ENCODE measurements at regions not wholly inside any gene's neighbourhood (a gene's known extent, or its start where the extent isn't known, plus 50 kb on each side); places are given as distances from the start of the nearest gene placed in this dataset.
"Not testable (repeated sequence)": the region's sequence is repeated elsewhere in the genome, so short reads cannot be mapped to it uniquely, and the experiment has no call there.

DNA sequence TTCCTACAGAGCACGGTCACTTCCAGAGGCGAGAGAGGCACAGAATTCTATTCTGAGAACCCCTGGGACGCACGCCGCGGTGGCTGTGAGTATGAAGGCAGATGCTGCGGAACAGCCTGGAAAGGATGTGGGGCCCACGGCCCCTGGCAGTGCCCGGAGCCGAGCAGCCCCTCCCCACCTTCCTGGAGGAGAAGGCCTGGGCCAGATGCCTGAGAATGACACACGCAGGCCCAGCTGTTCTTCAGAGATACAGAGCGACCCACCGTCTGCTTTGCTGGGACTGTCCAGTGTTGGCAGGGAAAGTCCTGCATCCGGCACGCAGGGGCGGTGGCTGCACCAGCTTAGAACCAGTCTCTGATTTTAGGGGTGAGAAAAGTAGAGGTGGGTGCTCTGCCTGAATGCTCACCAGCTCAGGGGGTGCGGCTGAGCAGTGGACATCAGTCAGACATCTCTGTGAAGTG lies 116.7 kb upstream of the LPCAT1 start:
- ChIA-PET POLR2A (no interaction called here), CTCF (no interaction called here)
- no peak for DNase-seq (ENCODE audit: extremely low spot score)
- TF ChIP-seq ELF4 (IDR thresholded peaks at IDR 0.05) (no peak), FOXK2 (IDR thresholded peaks at IDR 0.05) (no peak), L3MBTL2 (conservative IDR thresholded peaks at IDR 0.05) (no peak)

DNA sequence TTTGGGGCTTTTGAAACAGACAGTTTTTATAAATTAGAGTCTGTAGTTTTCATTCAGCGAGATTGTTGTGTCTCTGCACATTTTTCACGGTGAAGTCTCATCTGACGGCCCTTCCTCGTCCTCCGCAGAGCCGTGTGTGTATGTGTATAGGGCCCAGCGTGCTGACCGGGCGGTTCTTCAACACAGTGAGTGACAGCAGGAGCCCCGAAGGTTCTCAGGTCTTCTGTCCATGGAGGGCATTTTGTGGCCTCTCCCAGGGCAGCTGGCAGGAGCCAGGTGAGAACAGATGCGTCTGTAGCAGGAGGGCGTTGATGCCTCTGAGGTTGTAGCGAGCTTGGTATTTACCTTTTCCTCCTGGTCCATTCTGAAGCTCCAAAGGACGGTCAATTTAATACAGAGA lies 116.0 kb upstream of the LPCAT1 start:
- CTCF ChIA-PET, result no interaction called here
- POLR2A ChIA-PET, result no interaction called here
- TF ChIP-seq TARDBP (IDR thresholded peaks at IDR 0.05), result no peak
- no peak for TF ChIP-seq NFRKB (IDR thresholded peaks at IDR 0.05)
- TF ChIP-seq HDGF (IDR thresholded peaks at IDR 0.05; ENCODE audit: borderline replicate concordance), result no peak
- no peak for TF ChIP-seq FOXM1 (IDR thresholded peaks at IDR 0.05; ENCODE audit: borderline replicate concordance)
- no peak for TF ChIP-seq ZNF384 (IDR thresholded peaks at IDR 0.05)
- TF ChIP-seq FOXA1 (IDR thresholded peaks at IDR 0.05), result no peak
- TF ChIP-seq ARNT (IDR thresholded peaks at IDR 0.05), result no peak
- DNase-seq (ENCODE audit: extremely low spot score), result no peak

DNA sequence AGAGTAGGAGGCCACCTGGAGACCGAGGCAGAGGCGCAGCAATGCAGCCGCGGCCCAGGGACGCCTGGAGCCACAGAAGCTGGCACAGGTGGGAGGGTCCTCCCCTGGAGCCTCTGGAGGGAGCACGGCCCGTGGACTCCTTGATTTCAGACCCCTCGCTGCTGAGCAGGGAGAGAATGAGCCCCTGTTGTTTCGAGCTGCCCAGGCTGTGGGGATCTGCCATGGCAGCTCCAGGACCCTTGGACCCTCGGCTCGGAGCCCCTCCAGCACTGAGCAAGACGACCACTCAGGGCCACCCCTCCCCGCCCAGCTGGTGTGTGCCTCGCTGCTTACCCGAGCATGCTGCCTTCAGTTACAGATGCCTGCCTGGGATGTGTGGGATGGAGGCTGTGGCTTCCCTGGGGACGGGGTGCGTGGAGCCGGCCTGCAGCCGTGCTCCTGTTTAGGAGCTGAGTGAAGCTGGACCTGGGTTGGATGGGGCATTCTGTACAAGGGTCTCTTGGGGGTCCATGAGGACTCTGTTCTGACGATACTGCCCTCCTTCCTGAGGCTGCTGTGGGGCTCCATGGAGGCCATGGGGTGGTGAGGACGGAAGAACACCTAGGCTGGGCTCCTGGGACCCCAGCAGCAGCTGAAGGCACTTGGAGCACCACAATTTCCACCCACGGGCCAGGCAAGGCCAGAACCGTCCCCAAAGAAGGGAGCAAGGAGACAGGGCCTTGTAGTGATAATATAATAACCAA lies 115.1 kb upstream of the LPCAT1 start:
- ChIA-PET POLR2A (no interaction called here), CTCF (interaction anchor here (0.6 kb wide), 1 partner anchor 159 kb away, joined by 3 read pairs; no protein-coding TSS in a partner anchor)
- DNase-seq (ENCODE audit: extremely low spot score), result no peak
- no peak for TF ChIP-seq SUZ12 (IDR thresholded peaks at IDR 0.05)
- no peak for TF ChIP-seq CTBP1 (IDR thresholded peaks at IDR 0.05; ENCODE audit: borderline replicate concordance)
- TF ChIP-seq ELF4 (IDR thresholded peaks at IDR 0.05), result no peak

- DNase-seq (ENCODE audit: extremely low spot score), result no peak
- TF ChIP-seq BHLHE40 (IDR thresholded peaks at IDR 0.05; ENCODE audit: borderline replicate concordance) (no peak), NFRKB (IDR thresholded peaks at IDR 0.05) (no peak), TARDBP (IDR thresholded peaks at IDR 0.05) (no peak), FOXM1 (IDR thresholded peaks at IDR 0.05; ENCODE audit: borderline replicate concordance) (no peak), ARNT (IDR thresholded peaks at IDR 0.05) (no peak), L3MBTL2 (conservative IDR thresholded peaks at IDR 0.05) (no peak), FOXK2 (IDR thresholded peaks at IDR 0.05) (no peak), FOXA1 (IDR thresholded peaks at IDR 0.05) (no peak), LEF1 (IDR thresholded peaks at IDR 0.05; ENCODE audit: borderline replicate concordance) (no peak), CTBP1 (IDR thresholded peaks at IDR 0.05; ENCODE audit: borderline replicate concordance) (no peak), ELF4 (IDR thresholded peaks at IDR 0.05) (no peak), SUZ12 (IDR thresholded peaks at IDR 0.05) (no peak), SP1 (IDR thresholded peaks at IDR 0.05) (no peak), ZNF384 (IDR thresholded peaks at IDR 0.05) (no peak), PKNOX1 (IDR thresholded peaks at IDR 0.05) (no peak), HDGF (IDR thresholded peaks at IDR 0.05; ENCODE audit: borderline replicate concordance) (no peak)
- ChIA-PET POLR2A (no interaction called here), CTCF (interaction anchor here (0.6 kb wide), 1 partner anchor 158 kb away, joined by 3 read pairs; no protein-coding TSS in a partner anchor)
Observed at GRCh38 chr5:1637639-1638481, 114.1 kb upstream of the LPCAT1 start.

GRCh38 chr5:1636981-1637638 lies 113.3 kb upstream of the LPCAT1 start:
- DNase-seq (ENCODE audit: extremely low spot score), result no peak
- POLR2A ChIA-PET, result no interaction called here
- TF ChIP-seq LEF1 (IDR thresholded peaks at IDR 0.05; ENCODE audit: borderline replicate concordance) (no peak), SUZ12 (IDR thresholded peaks at IDR 0.05) (no peak), L3MBTL2 (conservative IDR thresholded peaks at IDR 0.05) (no peak), ELF4 (IDR thresholded peaks at IDR 0.05) (no peak), ZNF384 (IDR thresholded peaks at IDR 0.05) (no peak), FOXM1 (IDR thresholded peaks at IDR 0.05; ENCODE audit: borderline replicate concordance) (no peak)
- CTCF ChIA-PET, result no interaction called here

DNA sequence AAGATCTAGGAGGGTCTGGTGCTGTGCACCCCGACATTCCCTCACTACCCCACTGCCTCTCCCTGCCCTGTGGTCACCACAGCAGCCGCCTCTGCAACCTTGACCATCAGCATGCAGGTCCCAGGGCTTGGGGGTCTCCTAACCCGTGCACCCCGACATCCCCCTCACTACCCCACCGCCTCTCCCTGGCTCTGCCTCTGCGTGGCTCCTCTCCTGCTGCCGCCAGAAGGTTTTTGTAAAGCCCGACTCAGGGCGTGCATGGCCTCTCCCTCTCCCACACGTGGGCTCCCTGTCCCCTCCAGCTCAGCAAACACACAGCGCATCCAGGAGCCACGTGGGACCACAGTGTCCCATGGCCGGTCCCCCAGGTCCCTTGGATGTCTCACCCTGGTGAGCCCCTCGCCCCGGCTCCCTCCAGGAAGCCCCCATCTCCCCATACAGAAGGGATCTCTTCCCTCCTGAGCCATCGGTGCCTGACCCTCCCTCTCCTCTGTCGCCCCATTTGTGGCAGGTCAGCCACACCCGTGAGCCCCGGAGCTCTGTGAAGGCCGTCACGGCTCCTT lies 112.5 kb upstream of the LPCAT1 start:
- POLR2A ChIA-PET; CTCF ChIA-PET; DNase-seq (ENCODE audit: extremely low spot score): not testable (repeated sequence)

GRCh38 chr5:1635477-1635876 lies 111.7 kb upstream of the LPCAT1 start:
- CTCF ChIA-PET; DNase-seq (ENCODE audit: extremely low spot score); POLR2A ChIA-PET: not testable (repeated sequence)

GRCh38 chr5:1634337-1634661 lies 110.5 kb upstream of the LPCAT1 start:
- no peak for DNase-seq (ENCODE audit: extremely low spot score)
- TF ChIP-seq TARDBP (IDR thresholded peaks at IDR 0.05) (no peak), LEF1 (IDR thresholded peaks at IDR 0.05; ENCODE audit: borderline replicate concordance) (no peak), SUZ12 (IDR thresholded peaks at IDR 0.05) (no peak), ARNT (IDR thresholded peaks at IDR 0.05) (no peak), FOXA1 (IDR thresholded peaks at IDR 0.05) (no peak), FOXK2 (IDR thresholded peaks at IDR 0.05) (no peak), PKNOX1 (IDR thresholded peaks at IDR 0.05) (no peak), BHLHE40 (IDR thresholded peaks at IDR 0.05; ENCODE audit: borderline replicate concordance) (no peak), NFRKB (IDR thresholded peaks at IDR 0.05) (no peak)
- ChIA-PET POLR2A (interaction anchor here (0.6 to 1.2 kb wide), 5 partner anchors 12 to 291 kb away, joined by 3 to 6 read pairs (median 3); no protein-coding TSS in a partner anchor), CTCF (no interaction called here)
